ENCODE measurements at regions not wholly inside any gene's neighbourhood (a gene's known extent, or its start where the extent isn't known, plus 50 kb on each side); places are given as distances from the start of the nearest gene placed in this dataset.
"Not testable (repeated sequence)": the region's sequence is repeated elsewhere in the genome, so short reads cannot be mapped to it uniquely, and the experiment has no call there.

DNA sequence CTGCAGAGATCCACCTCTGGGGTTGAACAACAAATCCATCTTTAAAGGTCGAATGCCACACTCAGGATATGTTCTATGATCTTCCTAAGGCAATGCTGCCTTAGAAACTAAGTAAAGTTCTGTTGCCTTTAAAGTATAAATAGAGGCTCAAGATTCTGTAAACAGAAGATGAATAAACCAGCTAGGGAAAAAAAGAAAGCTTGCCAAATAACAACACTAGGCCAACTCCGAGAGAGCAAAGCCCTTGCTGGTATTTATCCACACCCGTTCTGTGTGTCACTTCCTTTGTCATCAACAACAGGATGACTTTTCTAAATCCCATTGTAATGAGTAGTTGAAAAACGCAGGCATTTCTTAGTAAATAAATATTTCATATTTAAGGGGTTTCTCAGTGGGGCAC, 330.0 kb upstream of the GLI3 start:
- H3K4me1 Mint-ChIP-seq (ENCODE audit: low read depth, unreplicated experiment), result no peaks in the 10 kb centered on the region
- FAIRE-seq, result no peak
- H3K27me3 Mint-ChIP-seq (ENCODE audit: low read depth, unreplicated experiment), result peaks cover 5% of the 10 kb centered on the region
- no peaks in the 10 kb centered on the region for H3K36me3 Mint-ChIP-seq (ENCODE audit: low read depth, unreplicated experiment)
- H3K79me2 ChIP-seq (ENCODE audit: insufficient read depth, low read length), result no peaks in the 10 kb centered on the region
- no peaks in the 10 kb centered on the region for H3K9me3 Mint-ChIP-seq (ENCODE audit: unreplicated experiment)
- H3K27me3 ChIP-seq (ENCODE audit: insufficient read depth, low read length), result no peaks in the 10 kb centered on the region
- H3K4me2 ChIP-seq (ENCODE audit: low read length), result no peak overlapping the region
- H3K9ac ChIP-seq (ENCODE audit: low read length), result no peak overlapping the region
- no peak overlapping the region for H3K27ac ChIP-seq (ENCODE audit: low read depth, low read length)
- H3K27ac Mint-ChIP-seq (ENCODE audit: unreplicated experiment), result no peak overlapping the region
- no peaks in the 10 kb centered on the region for H3K36me3 ChIP-seq (ENCODE audit: insufficient read depth, low read length)
- H3K4me3 Mint-ChIP-seq (ENCODE audit: unreplicated experiment), result no peak overlapping the region
- no peak overlapping the region for H2AFZ ChIP-seq (ENCODE audit: low read depth, low read length)
- TF ChIP-seq CTCF (IDR thresholded peaks at IDR 0.05; ENCODE audit: insufficient read depth, low read depth, low read length) (no peak), EZH2 (IDR thresholded peaks at IDR 0.05; ENCODE audit: insufficient read depth, low read length) (no peak)
- no peaks in the 10 kb centered on the region for H3K9me3 ChIP-seq (ENCODE audit: insufficient read depth, low read depth, low read length)
- no peaks in the 10 kb centered on the region for H3K4me1 ChIP-seq (ENCODE audit: insufficient read depth, low read length)
- DNase-seq (ENCODE audit: low read depth), result no peak
- no peak overlapping the region for H3K4me3 ChIP-seq (ENCODE audit: insufficient read depth, low read depth, low read length)
- no peaks in the 10 kb centered on the region for H4K20me1 ChIP-seq (ENCODE audit: insufficient read depth, low read length)

GRCh38 chr7:42561797-42562196, 324.8 kb upstream of the GLI3 start:
- Histone ChIP-seq H3K4me1 (ENCODE audit: insufficient read depth, low read length) (no peaks in the 10 kb centered on the region), H3K4me3 (ENCODE audit: insufficient read depth, low read depth, low read length) (no peak overlapping the region), H3K27me3 (ENCODE audit: insufficient read depth, low read length) (no peaks in the 10 kb centered on the region), H3K9me3 (ENCODE audit: insufficient read depth, low read depth, low read length) (no peaks in the 10 kb centered on the region), H3K9ac (ENCODE audit: low read length) (no peak overlapping the region), H2AFZ (ENCODE audit: low read depth, low read length) (no peak overlapping the region), H3K4me2 (ENCODE audit: low read length) (no peak overlapping the region), H3K27ac (ENCODE audit: low read depth, low read length) (no peak overlapping the region), H3K79me2 (ENCODE audit: insufficient read depth, low read length) (no peaks in the 10 kb centered on the region), H4K20me1 (ENCODE audit: insufficient read depth, low read length) (no peaks in the 10 kb centered on the region), H3K36me3 (ENCODE audit: insufficient read depth, low read length) (no peaks in the 10 kb centered on the region)
- DNase-seq (ENCODE audit: low read depth), result no peak
- no peaks in the 10 kb centered on the region for H3K4me1 Mint-ChIP-seq (ENCODE audit: low read depth, unreplicated experiment)
- no peak for FAIRE-seq
- H3K4me3 Mint-ChIP-seq (ENCODE audit: unreplicated experiment), result no peak overlapping the region
- H3K9me3 Mint-ChIP-seq (ENCODE audit: unreplicated experiment), result no peaks in the 10 kb centered on the region
- TF ChIP-seq CTCF (IDR thresholded peaks at IDR 0.05; ENCODE audit: insufficient read depth, low read depth, low read length) (no peak), EZH2 (IDR thresholded peaks at IDR 0.05; ENCODE audit: insufficient read depth, low read length) (no peak)
- no peak overlapping the region for H3K27ac Mint-ChIP-seq (ENCODE audit: unreplicated experiment)
- H3K36me3 Mint-ChIP-seq (ENCODE audit: low read depth, unreplicated experiment), result no peaks in the 10 kb centered on the region
- no peaks in the 10 kb centered on the region for H3K27me3 Mint-ChIP-seq (ENCODE audit: low read depth, unreplicated experiment)

DNA sequence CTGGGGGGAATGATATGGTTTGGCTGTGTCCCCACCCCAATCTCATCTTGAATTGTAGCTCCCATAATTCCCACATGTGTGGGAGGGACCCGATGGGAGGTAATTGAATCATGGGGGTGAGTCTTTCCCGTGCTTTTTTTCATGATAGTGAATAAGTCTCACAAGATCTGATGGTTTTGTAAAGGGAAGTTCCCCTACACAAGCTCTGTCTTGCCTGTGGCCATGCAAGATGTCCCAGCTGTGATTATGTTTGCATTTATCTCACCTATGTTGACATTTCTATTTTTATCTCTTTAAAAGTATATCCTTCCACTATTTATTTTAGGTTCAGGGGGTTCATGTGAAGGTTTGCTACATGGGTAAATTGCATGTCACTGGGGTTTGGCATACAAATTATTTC, 323.9 kb upstream of the GLI3 start:
- Histone ChIP-seq H3K27ac (ENCODE audit: low read depth, low read length) (no peak overlapping the region), H3K4me2 (ENCODE audit: low read length) (no peak overlapping the region), H3K36me3 (ENCODE audit: insufficient read depth, low read length) (no peaks in the 10 kb centered on the region), H2AFZ (ENCODE audit: low read depth, low read length) (no peak overlapping the region), H3K4me1 (ENCODE audit: insufficient read depth, low read length) (no peaks in the 10 kb centered on the region), H3K4me3 (ENCODE audit: insufficient read depth, low read depth, low read length) (no peak overlapping the region), H4K20me1 (ENCODE audit: insufficient read depth, low read length) (no peaks in the 10 kb centered on the region), H3K9me3 (ENCODE audit: insufficient read depth, low read depth, low read length) (no peaks in the 10 kb centered on the region), H3K9ac (ENCODE audit: low read length) (no peak overlapping the region), H3K79me2 (ENCODE audit: insufficient read depth, low read length) (no peaks in the 10 kb centered on the region), H3K27me3 (ENCODE audit: insufficient read depth, low read length) (no peaks in the 10 kb centered on the region)
- H3K4me3 Mint-ChIP-seq (ENCODE audit: unreplicated experiment), result no peak overlapping the region
- H3K27me3 Mint-ChIP-seq (ENCODE audit: low read depth, unreplicated experiment), result no peaks in the 10 kb centered on the region
- no peak overlapping the region for H3K27ac Mint-ChIP-seq (ENCODE audit: unreplicated experiment)
- FAIRE-seq (no peak), DNase-seq (ENCODE audit: low read depth) (no peak)
- no peaks in the 10 kb centered on the region for H3K36me3 Mint-ChIP-seq (ENCODE audit: low read depth, unreplicated experiment)
- H3K9me3 Mint-ChIP-seq (ENCODE audit: unreplicated experiment), result peaks cover 2% of the 10 kb centered on the region
- H3K4me1 Mint-ChIP-seq (ENCODE audit: low read depth, unreplicated experiment), result no peaks in the 10 kb centered on the region
- no peak for TF ChIP-seq CTCF (IDR thresholded peaks at IDR 0.05; ENCODE audit: insufficient read depth, low read depth, low read length)
- TF ChIP-seq EZH2 (IDR thresholded peaks at IDR 0.05; ENCODE audit: insufficient read depth, low read length), result no peak

GRCh38 chr7:42554932-42555331, 317.9 kb upstream of the GLI3 start:
- FAIRE-seq; H3K27me3 ChIP-seq (ENCODE audit: insufficient read depth, low read length); H2AFZ ChIP-seq (ENCODE audit: low read depth, low read length); H3K79me2 ChIP-seq (ENCODE audit: insufficient read depth, low read length); H3K4me2 ChIP-seq (ENCODE audit: low read length); H3K4me1 ChIP-seq (ENCODE audit: insufficient read depth, low read length); H3K4me3 Mint-ChIP-seq (ENCODE audit: unreplicated experiment); DNase-seq (ENCODE audit: low read depth); H3K9ac ChIP-seq (ENCODE audit: low read length); H3K36me3 ChIP-seq (ENCODE audit: insufficient read depth, low read length); H3K9me3 ChIP-seq (ENCODE audit: insufficient read depth, low read depth, low read length); H3K27ac ChIP-seq (ENCODE audit: low read depth, low read length); H3K27me3 Mint-ChIP-seq (ENCODE audit: low read depth, unreplicated experiment); H3K4me3 ChIP-seq (ENCODE audit: insufficient read depth, low read depth, low read length); H3K4me1 Mint-ChIP-seq (ENCODE audit: low read depth, unreplicated experiment); H3K27ac Mint-ChIP-seq (ENCODE audit: unreplicated experiment); H4K20me1 ChIP-seq (ENCODE audit: insufficient read depth, low read length); H3K36me3 Mint-ChIP-seq (ENCODE audit: low read depth, unreplicated experiment): not testable (repeated sequence)
- H3K9me3 Mint-ChIP-seq (ENCODE audit: unreplicated experiment), result peaks cover 22% of the 10 kb centered on the region

All from astrocyte (in vitro differentiated cells and primary cell).